H9 (cell line): ENCODE measurements at regions not wholly inside any gene's neighbourhood (a gene's known extent, or its start where the extent isn't known, plus 50 kb on each side); places are given as distances from the start of the nearest gene placed in this dataset.
A peak's percentile ranks its signal among the peaks of the same experiment; 100 is the strongest.

Experiments used
- DNase-seq: peaks from one replicate; pipeline ENCODE4 v3.0.0-alpha.2; 2017
- H2AFZ ChIP-seq: one replicate; pipeline ENCODE4 v1.6.1; 2013; ENCODE audit warnings: mild to moderate bottlenecking, low read length, control low read depth, moderate library complexity
- H2AK5ac ChIP-seq: 2 replicates; pipeline ENCODE4 v1.6.1; 2013; ENCODE audit warnings: low read length, control low read depth, mixed read lengths; ENCODE audit not compliant: insufficient read length
- H2BK120ac ChIP-seq: one replicate; pipeline ENCODE4 v1.6.1; 2013; ENCODE audit warnings: low read depth, mild to moderate bottlenecking, low read length, control low read depth, inconsistent platforms; ENCODE audit not compliant: poor library complexity, severe bottlenecking
- H2BK12ac ChIP-seq: 2 replicates; pipeline ENCODE4 v1.6.1; 2013; ENCODE audit warnings: low read length, control low read depth, mixed read lengths, low read depth; ENCODE audit not compliant: insufficient read length
- H2BK15ac ChIP-seq: 2 replicates; pipeline ENCODE4 v1.6.1; 2013; ENCODE audit warnings: low read depth, low read length, control low read depth
- H2BK20ac ChIP-seq: one replicate; pipeline ENCODE4 v1.6.1; 2013; ENCODE audit warnings: low read depth, mild to moderate bottlenecking, low read length, control low read depth, inconsistent platforms; ENCODE audit not compliant: poor library complexity, severe bottlenecking
- H2BK5ac ChIP-seq: 2 replicates; pipeline ENCODE4 v1.6.1; 2013; ENCODE audit warnings: low read length, control low read depth, mixed read lengths; ENCODE audit not compliant: insufficient read length
- H3K14ac ChIP-seq: 2 replicates; pipeline ENCODE4 v1.6.1; 2013; ENCODE audit warnings: low read length, control low read depth; ENCODE audit not compliant: insufficient read depth
- H3K18ac ChIP-seq: 2 replicates; pipeline ENCODE4 v1.6.1; 2013; ENCODE audit warnings: low read depth, mild to moderate bottlenecking, mixed read lengths, low read length, control low read depth; ENCODE audit not compliant: insufficient read length
- H3K23ac ChIP-seq: 2 replicates; pipeline ENCODE4 v1.6.1; 2013; ENCODE audit warnings: low read length, control low read depth, mixed read lengths, low read depth; ENCODE audit not compliant: insufficient read length
- H3K23me2 ChIP-seq: 2 replicates; pipeline ENCODE4 v1.6.1; 2013; ENCODE audit warnings: low read depth, mild to moderate bottlenecking, mixed read lengths, low read length, control low read depth; ENCODE audit not compliant: insufficient read length, poor library complexity, severe bottlenecking
- H3K27ac ChIP-seq: 2 replicates; pipeline ENCODE4 v1.5.1; 2013; ENCODE audit warnings: low read length, control low read depth, mixed read lengths, low read depth; ENCODE audit not compliant: insufficient read length
- H3K27me3 ChIP-seq: 2 replicates; pipeline ENCODE4 v1.6.1; 2013; ENCODE audit warnings: low read length, control low read depth, inconsistent platforms; ENCODE audit not compliant: insufficient read depth
- H3K4ac ChIP-seq: 2 replicates; pipeline ENCODE4 v1.6.1; 2013; ENCODE audit warnings: low read depth, mild to moderate bottlenecking, control low read depth, inconsistent platforms, low read length, moderate library complexity
- H3K4me1 ChIP-seq: 2 replicates; pipeline ENCODE4 v1.6.1; 2013; ENCODE audit warnings: low read length, control low read depth, inconsistent platforms; ENCODE audit not compliant: insufficient read depth
- H3K4me2 ChIP-seq: 2 replicates; pipeline ENCODE4 v1.6.1; 2013; ENCODE audit warnings: low read length, control low read depth, mixed read lengths; ENCODE audit not compliant: insufficient read length, insufficient read depth
- H3K56ac ChIP-seq: 2 replicates; pipeline ENCODE4 v1.6.1; 2013; ENCODE audit warnings: low read depth, mild to moderate bottlenecking, mixed read lengths, low read length, control low read depth; ENCODE audit not compliant: insufficient read length
- H3K79me1 ChIP-seq: 2 replicates; pipeline ENCODE4 v1.6.1; 2013; ENCODE audit warnings: low read depth, mild to moderate bottlenecking, moderate library complexity, low read length, control low read depth, inconsistent platforms; ENCODE audit not compliant: insufficient read depth, poor library complexity, severe bottlenecking
- H3K79me2 ChIP-seq: 2 replicates; pipeline ENCODE4 v1.6.1; 2013; ENCODE audit warnings: low read length, control low read depth, inconsistent platforms; ENCODE audit not compliant: insufficient read depth
- H3K9ac ChIP-seq: 2 replicates; pipeline ENCODE4 v1.6.1; 2013; ENCODE audit warnings: low read length, control low read depth, mixed read lengths; ENCODE audit not compliant: insufficient read length; ENCODE audit errors: extremely low read depth
- H3K9me3 ChIP-seq: one replicate; pipeline ENCODE4 v1.6.1; 2013; ENCODE audit warnings: low read depth, low read length, inconsistent platforms; ENCODE audit not compliant: control insufficient read depth
- H3T11ph ChIP-seq: one replicate; pipeline ENCODE4 v1.6.1; 2013; ENCODE audit warnings: mild to moderate bottlenecking, low read length, control low read depth, inconsistent platforms
- H4K20me1 ChIP-seq: one replicate; pipeline ENCODE4 v1.6.1; 2013; ENCODE audit not compliant: control insufficient read depth, insufficient read length, insufficient read depth
- H4K5ac ChIP-seq: 2 replicates; pipeline ENCODE4 v1.6.1; 2013; ENCODE audit warnings: low read depth, mild to moderate bottlenecking, mixed read lengths, low read length, control low read depth; ENCODE audit not compliant: insufficient read length
- H4K8ac ChIP-seq: replicated peaks from 2 replicates; pipeline ENCODE4 v1.6.1; 2013; ENCODE audit warnings: low read length, control low read depth, mixed read lengths, low read depth; ENCODE audit not compliant: insufficient read length
- H4K91ac ChIP-seq: 2 replicates; pipeline ENCODE4 v1.6.1; 2013; ENCODE audit warnings: low read depth, mild to moderate bottlenecking, moderate library complexity, mixed read lengths, low read length, control low read depth; ENCODE audit not compliant: insufficient read length
- H3K27ac Mint-ChIP-seq, 3 experiments: 2 replicates in 2 of 3; 3 replicates in 1 of 3; pipeline ENCODE4 v1.8.0; 2020 to 2021; ENCODE audit warnings: mixed read lengths in 3 of 3, mild to moderate bottlenecking in 1 of 3, moderate library complexity in 1 of 3
- H3K27me3 Mint-ChIP-seq: 2 replicates; pipeline ENCODE4 v1.8.0; 2021; ENCODE audit warnings: low read depth, mild to moderate bottlenecking, moderate library complexity, mixed read lengths
- H3K36me3 Mint-ChIP-seq, 3 experiments: 2 replicates in 2 of 3; 3 replicates in 1 of 3; pipeline ENCODE4 v1.8.0; 2020 to 2021; ENCODE audit warnings: low read depth in 3 of 3, mixed read lengths in 3 of 3; ENCODE audit not compliant: insufficient read depth in 1 of 3
- H3K4me1 Mint-ChIP-seq, 2 experiments: 2 replicates each; pipeline ENCODE4 v1.8.0; 2020; ENCODE audit warnings: mixed read lengths in 2 of 2
- H3K4me3 Mint-ChIP-seq, 2 experiments: 2 replicates in 1 of 2; 3 replicates in 1 of 2; pipeline ENCODE4 v1.8.0; 2020 to 2021; ENCODE audit warnings: mild to moderate bottlenecking in 2 of 2, mixed read lengths in 2 of 2, moderate library complexity in 1 of 2
- H3K9me3 Mint-ChIP-seq, 2 experiments: 2 replicates in 1 of 2; 3 replicates in 1 of 2; pipeline ENCODE4 v1.8.0; 2020; ENCODE audit warnings: mild to moderate bottlenecking in 2 of 2, mixed read lengths in 2 of 2, moderate library complexity in 1 of 2
- WGBS: extraction: QIAGEN DNeasy Blood & Tissue Kit; methylation state at CpG from one replicate; pipeline ENCODE4 v1.1.7; 2013; ENCODE audit warnings: missing lambda C conversion rate, low lambda C conversion rate, mixed read lengths; ENCODE audit not compliant: insufficient read length; ENCODE audit errors: extremely low coverage; 5-methylcytosine and 5-hydroxymethylcytosine counted together
- TF ChIP-seq, protein P1 (sequence below): fragments of 200-600 bp; sonication (generic); conservative IDR thresholded peaks from 3 replicates; pipeline ENCODE4 v1.8.0; 2021; ENCODE audit warnings: antibody characterized with exemption, mild to moderate bottlenecking

DNA sequence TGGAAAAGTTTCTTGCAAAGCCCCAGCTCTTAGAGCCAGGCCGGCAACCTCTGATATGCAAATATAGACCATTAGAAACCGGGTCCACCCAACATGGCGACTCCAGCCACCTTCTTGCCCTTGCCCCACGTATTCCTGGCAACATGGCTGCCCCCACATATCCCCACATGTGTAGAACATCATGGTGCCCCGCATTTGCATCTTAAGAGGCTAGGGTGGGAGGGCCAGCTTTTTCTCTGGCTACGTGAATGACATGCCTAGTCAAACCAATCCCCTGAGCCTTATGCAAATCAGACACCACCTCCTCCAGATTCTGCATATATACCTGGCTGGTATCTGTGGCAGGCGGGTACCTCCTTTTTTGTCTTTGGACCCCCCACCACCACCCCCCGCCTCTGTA is 106.1 kb upstream of the PTPRT start:
- no peaks in the 10 kb centered on the region for H3K4me1 ChIP-seq
- H4K5ac ChIP-seq: no peak overlapping the region
- H3K27ac ChIP-seq: no peak overlapping the region
- H3K79me2 ChIP-seq: no peaks in the 10 kb centered on the region
- H3K27me3 Mint-ChIP-seq: peaks cover 2% of the 10 kb centered on the region; the same call in 1 of the 2 replicates
- no peak overlapping the region for H3K23ac ChIP-seq
- peak overlapping the region in 1 of 3 experiments; percentile 83; a peak in 1 of 7 replicates for H3K27ac Mint-ChIP-seq
- no peak for DNase-seq
- H4K20me1 ChIP-seq: no peaks in the 10 kb centered on the region
- H3K4me1 Mint-ChIP-seq: peaks cover 31 to 35% of the 10 kb centered on the region in 2 experiments
- no peak overlapping the region for H2BK120ac ChIP-seq
- no peaks in the 10 kb centered on the region for H3K79me1 ChIP-seq
- no CpG with 5 or more reads among the region's 8 CpGs for WGBS
- TF ChIP-seq, protein P1, sequence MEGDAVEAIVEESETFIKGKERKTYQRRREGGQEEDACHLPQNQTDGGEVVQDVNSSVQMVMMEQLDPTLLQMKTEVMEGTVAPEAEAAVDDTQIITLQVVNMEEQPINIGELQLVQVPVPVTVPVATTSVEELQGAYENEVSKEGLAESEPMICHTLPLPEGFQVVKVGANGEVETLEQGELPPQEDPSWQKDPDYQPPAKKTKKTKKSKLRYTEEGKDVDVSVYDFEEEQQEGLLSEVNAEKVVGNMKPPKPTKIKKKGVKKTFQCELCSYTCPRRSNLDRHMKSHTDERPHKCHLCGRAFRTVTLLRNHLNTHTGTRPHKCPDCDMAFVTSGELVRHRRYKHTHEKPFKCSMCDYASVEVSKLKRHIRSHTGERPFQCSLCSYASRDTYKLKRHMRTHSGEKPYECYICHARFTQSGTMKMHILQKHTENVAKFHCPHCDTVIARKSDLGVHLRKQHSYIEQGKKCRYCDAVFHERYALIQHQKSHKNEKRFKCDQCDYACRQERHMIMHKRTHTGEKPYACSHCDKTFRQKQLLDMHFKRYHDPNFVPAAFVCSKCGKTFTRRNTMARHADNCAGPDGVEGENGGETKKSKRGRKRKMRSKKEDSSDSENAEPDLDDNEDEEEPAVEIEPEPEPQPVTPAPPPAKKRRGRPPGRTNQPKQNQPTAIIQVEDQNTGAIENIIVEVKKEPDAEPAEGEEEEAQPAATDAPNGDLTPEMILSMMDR: no peak
- no peak overlapping the region for H2AK5ac ChIP-seq
- no peak overlapping the region for H2BK12ac ChIP-seq
- no peak overlapping the region for H4K91ac ChIP-seq
- no peak overlapping the region for H3T11ph ChIP-seq
- no peak overlapping the region for H4K8ac ChIP-seq
- H3K23me2 ChIP-seq: no peaks in the 10 kb centered on the region
- no peak overlapping the region for H2BK15ac ChIP-seq
- H3K9me3 ChIP-seq: no peaks in the 10 kb centered on the region
- H3K9me3 Mint-ChIP-seq: peaks cover 5 to 10% of the 10 kb centered on the region in 2 experiments; a peak in 4 of 5 replicates
- no peak overlapping the region for H2BK20ac ChIP-seq
- no peak overlapping the region for H3K4me2 ChIP-seq
- H3K4ac ChIP-seq: no peak overlapping the region
- H3K27me3 ChIP-seq: no peaks in the 10 kb centered on the region
- no peak overlapping the region for H3K56ac ChIP-seq
- no peak overlapping the region for H3K9ac ChIP-seq
- no peak overlapping the region for H2AFZ ChIP-seq
- no peak overlapping the region for H3K14ac ChIP-seq
- no peak overlapping the region for H3K18ac ChIP-seq
- H3K4me3 Mint-ChIP-seq: no peak overlapping the region
- H2BK5ac ChIP-seq: no peak overlapping the region
- H3K36me3 Mint-ChIP-seq: peaks cover 0 to 6% (median 4%) of the 10 kb centered on the region in 3 experiments; a peak in 3 of 7 replicates
